ENCODE measurements at regions not wholly inside any gene's neighbourhood (a gene's known extent, or its start where the extent isn't known, plus 50 kb on each side); places are given as distances from the start of the nearest gene placed in this dataset.

GRCh38 chr19:31658993-31659896, 310.0 kb upstream of the TSHZ3 start:
- TF ChIP-seq CTCF (conservative IDR thresholded peaks at IDR 0.05; ENCODE audit: low read depth, low read length) (no peak), MXI1 (IDR thresholded peaks at IDR 0.05; ENCODE audit: borderline replicate concordance, low read depth, low read length) (no peak), POLR2A (IDR thresholded peaks at IDR 0.05; ENCODE audit: low read depth, low read length) (no peak), CEBPB (IDR thresholded peaks at IDR 0.05; ENCODE audit: low read depth, low read length) (no peak), BHLHE40 (IDR thresholded peaks at IDR 0.05; ENCODE audit: low read depth, low read length) (no peak), USF2 (IDR thresholded peaks at IDR 0.05; ENCODE audit: low read depth, low read length) (no peak)

Data from IMR-90 (cell line).